Endothelial cell of umbilical vein (primary cell): ENCODE measurements at regions not wholly inside any gene's neighbourhood (a gene's known extent, or its start where the extent isn't known, plus 50 kb on each side); places are given as distances from the start of the nearest gene placed in this dataset.

Experiments used
- BruUV-seq: library from RNA; stranded (reverse); fragments of 400-500 nt; replicated peaks from 2 replicates; lab custom pipeline; 2021; lab: Mats Ljungman, UMichigan
- CTCF ChIA-PET: fragments of 300-600, 350-600 bp; sonication (Branson Sonifier 250); formaldehyde crosslinking; loops from one replicate; lab custom pipeline; 2021; ENCODE audit warnings: antibody characterized with exemption, inconsistent platforms; lab: Charles Lee
- POLR2A ChIA-PET: fragments of 300-600, 350-600 bp; sonication (Branson Sonifier 250); formaldehyde crosslinking; loops from one replicate; lab custom pipeline; 2021; ENCODE audit warnings: antibody characterized with exemption, inconsistent platforms; lab: Charles Lee
- DNase-seq: peaks from one replicate; pipeline ENCODE4 v3.0.0-alpha.2; 2011; ENCODE audit warnings: low read depth, low spot score
- FAIRE-seq: peaks from 2 replicates; lab custom pipeline; 2011; peaks lifted over from hg19 to GRCh38; lab: Jason Lieb, UNC
- H2AFZ ChIP-seq: 2 replicates; pipeline ENCODE4 v1.6.0; 2012; ENCODE audit warnings: low read depth, low read length, control low read depth, inconsistent platforms
- H3K27ac ChIP-seq: 2 replicates; pipeline ENCODE4 v1.5.1; 2011; ENCODE audit warnings: low read depth, mild to moderate bottlenecking, control low read depth, low read length, moderate library complexity; ENCODE audit not compliant: insufficient read depth
- H3K27me3 ChIP-seq, 2 experiments: 2 replicates each; pipeline versions ENCODE4 v1.6.0 to v1.6.1; 2011; ENCODE audit warnings: low read length in 2 of 2, mixed read lengths in 1 of 2; ENCODE audit not compliant: control insufficient read depth in 2 of 2, insufficient read depth in 2 of 2
- H3K36me3 ChIP-seq, 2 experiments: 2 replicates in 1 of 2; 3 replicates in 1 of 2; pipeline ENCODE4 v1.5.1; 2011; ENCODE audit warnings: low read length in 2 of 2, mild to moderate bottlenecking in 1 of 2, moderate library complexity in 1 of 2; ENCODE audit not compliant: control insufficient read depth in 2 of 2, insufficient read depth in 2 of 2; ENCODE audit errors: extremely low read depth in 1 of 2
- H3K4me1 ChIP-seq: 3 replicates; pipeline ENCODE4 v1.5.1; 2011; ENCODE audit warnings: mild to moderate bottlenecking, low read length; ENCODE audit not compliant: control insufficient read depth, insufficient read depth; ENCODE audit errors: extremely low read depth
- H3K4me2 ChIP-seq: 2 replicates; pipeline ENCODE4 v1.6.1; 2011; ENCODE audit warnings: low read length, control low read depth, mixed read lengths; ENCODE audit not compliant: insufficient read depth
- H3K4me3 ChIP-seq, 3 experiments: fragments of 200-600 bp in 1 of 3; sonication (generic), shearing (Covaris generic) in 1 of 3; replicated peaks in 1 of 3; 2 replicates each; pipeline ENCODE4 v1.5.1; 2011 to 2016; ENCODE audit warnings: control low read depth in 3 of 3, low read length in 3 of 3, mild to moderate bottlenecking in 2 of 3, inconsistent platforms in 1 of 3, low read depth in 1 of 3, moderate library complexity in 1 of 3; ENCODE audit not compliant: insufficient read depth in 1 of 3
- H3K79me2 ChIP-seq: 2 replicates; pipeline ENCODE4 v1.6.0; 2012; ENCODE audit warnings: low read length, inconsistent platforms; ENCODE audit not compliant: control insufficient read depth, insufficient read depth
- H3K9ac ChIP-seq: replicated peaks from 2 replicates; pipeline ENCODE3; 2011; ENCODE audit warnings: low read length, control low read depth; ENCODE audit not compliant: insufficient read depth; ENCODE audit errors: extremely low read depth
- H3K9me1 ChIP-seq: replicated peaks from 3 replicates; pipeline ENCODE4 v1.6.0; 2011; ENCODE audit warnings: mild to moderate bottlenecking, low read length; ENCODE audit not compliant: control insufficient read depth, insufficient read depth; ENCODE audit errors: extremely low read depth
- H3K9me3 ChIP-seq: replicated peaks from 2 replicates; pipeline ENCODE4 v1.5.1; 2012; ENCODE audit warnings: low read length, inconsistent platforms; ENCODE audit not compliant: control insufficient read depth, insufficient read depth
- H4K20me1 ChIP-seq: replicated peaks from 2 replicates; pipeline ENCODE3; 2011; ENCODE audit warnings: mild to moderate bottlenecking, low read length; ENCODE audit not compliant: control insufficient read depth, insufficient read depth; ENCODE audit errors: extremely low read depth
- EZH2 ChIP-seq: IDR thresholded peaks from 2 replicates; pipeline ENCODE4 v1.6.1; 2012; ENCODE audit warnings: borderline replicate concordance, low read depth, mild to moderate bottlenecking, moderate library complexity, low read length, inconsistent platforms; ENCODE audit not compliant: severe bottlenecking
- FOS ChIP-seq: IDR thresholded peaks from 2 replicates; pipeline ENCODE4 v1.6.1; 2011; ENCODE audit warnings: mild to moderate bottlenecking, low read length, moderate library complexity, borderline replicate concordance; ENCODE audit not compliant: insufficient read depth
- GATA2 ChIP-seq: IDR thresholded peaks from 2 replicates; pipeline ENCODE4 v1.7.0; 2011; ENCODE audit warnings: low read depth, mild to moderate bottlenecking, moderate library complexity, mixed read lengths, low read length; ENCODE audit not compliant: insufficient read length, insufficient read depth
- JUN ChIP-seq: IDR thresholded peaks from 2 replicates; pipeline ENCODE4 v1.6.1; 2011; ENCODE audit warnings: borderline replicate concordance, low read depth; ENCODE audit not compliant: insufficient read length, insufficient read depth
- MYC ChIP-seq: IDR thresholded peaks from one replicate; pipeline ENCODE4 v1.6.1; 2011; ENCODE audit warnings: mild to moderate bottlenecking, low read depth, low read length
- POLR2A ChIP-seq: IDR thresholded peaks from 2 replicates; pipeline ENCODE4 v1.6.1; 2012; ENCODE audit warnings: low read depth, mild to moderate bottlenecking, control low read depth, low read length
- POLR2AphosphoS5 ChIP-seq: IDR thresholded peaks from 2 replicates; pipeline ENCODE4 v1.6.1; 2012; ENCODE audit warnings: low read depth, mild to moderate bottlenecking, control low read depth, low read length, moderate library complexity; ENCODE audit not compliant: insufficient read depth
- dilution Hi-C: fragments of 300-500 bp; cut with MboI; formaldehyde crosslinking; loops from one replicate; pipeline ENCODE4 v1.15.0; 2019; ENCODE audit warnings: low sequenced_read_pairs; ENCODE audit not compliant: extremely low pct_ligation_motif_present
- intact Hi-C: fragments of 100-400 bp; cut with micrococcal nuclease; formaldehyde crosslinking; loops from one replicate; pipeline ENCODE4 v1.10.0; 2022
- TF ChIP-seq, protein P1 (sequence below), 2 donors: IDR thresholded peaks; 1 replicate in 1 of 2; 2 replicates in 1 of 2; pipeline ENCODE4 v1.5.1; 2011; ENCODE audit warnings: low read length in 2 of 2, mild to moderate bottlenecking in 2 of 2, moderate library complexity in 2 of 2, control low read depth in 1 of 2, inconsistent platforms in 1 of 2, low read depth in 1 of 2; ENCODE audit not compliant: insufficient read depth in 1 of 2; ENCODE audit errors: extremely low read depth in 1 of 2
- TF ChIP-seq, protein P2 (sequence below): IDR thresholded peaks from 2 replicates; pipeline ENCODE4 v1.6.1; 2011; ENCODE audit not compliant: insufficient read depth, insufficient read length

DNA sequence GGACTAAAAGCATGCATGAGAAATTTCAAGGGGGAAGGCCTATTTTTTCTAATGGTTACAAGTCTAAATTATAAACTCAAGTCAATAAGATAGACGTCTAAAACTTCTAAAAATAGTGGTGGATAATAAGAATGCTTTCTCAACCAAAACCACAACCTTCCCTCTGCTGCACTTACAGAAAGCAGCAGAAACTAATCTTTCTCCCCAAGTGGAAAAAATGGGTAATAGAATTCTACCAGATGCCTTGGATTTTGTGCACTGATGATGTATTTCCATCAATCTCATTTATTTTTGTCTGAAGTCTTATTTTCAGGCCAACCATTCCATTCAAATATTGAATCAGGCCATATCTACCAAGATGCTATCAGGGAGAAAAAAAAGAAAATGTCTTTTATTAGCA is 344.7 kb downstream of the NEK10 start:
- H3K27ac ChIP-seq: no peak overlapping the region
- no peak overlapping the region for H3K4me3 ChIP-seq
- no peak for TF ChIP-seq GATA2
- no peak for TF ChIP-seq JUN
- TF ChIP-seq POLR2A: no peak
- TF ChIP-seq, protein P1, sequence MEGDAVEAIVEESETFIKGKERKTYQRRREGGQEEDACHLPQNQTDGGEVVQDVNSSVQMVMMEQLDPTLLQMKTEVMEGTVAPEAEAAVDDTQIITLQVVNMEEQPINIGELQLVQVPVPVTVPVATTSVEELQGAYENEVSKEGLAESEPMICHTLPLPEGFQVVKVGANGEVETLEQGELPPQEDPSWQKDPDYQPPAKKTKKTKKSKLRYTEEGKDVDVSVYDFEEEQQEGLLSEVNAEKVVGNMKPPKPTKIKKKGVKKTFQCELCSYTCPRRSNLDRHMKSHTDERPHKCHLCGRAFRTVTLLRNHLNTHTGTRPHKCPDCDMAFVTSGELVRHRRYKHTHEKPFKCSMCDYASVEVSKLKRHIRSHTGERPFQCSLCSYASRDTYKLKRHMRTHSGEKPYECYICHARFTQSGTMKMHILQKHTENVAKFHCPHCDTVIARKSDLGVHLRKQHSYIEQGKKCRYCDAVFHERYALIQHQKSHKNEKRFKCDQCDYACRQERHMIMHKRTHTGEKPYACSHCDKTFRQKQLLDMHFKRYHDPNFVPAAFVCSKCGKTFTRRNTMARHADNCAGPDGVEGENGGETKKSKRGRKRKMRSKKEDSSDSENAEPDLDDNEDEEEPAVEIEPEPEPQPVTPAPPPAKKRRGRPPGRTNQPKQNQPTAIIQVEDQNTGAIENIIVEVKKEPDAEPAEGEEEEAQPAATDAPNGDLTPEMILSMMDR (IDR thresholded peaks at IDR 0.05; ENCODE audit: extremely low read depth in 1 of 2, insufficient read depth in 1 of 2, low read depth in 1 of 2, low read length in 2 of 2): no peak
- TF ChIP-seq, protein P2, sequence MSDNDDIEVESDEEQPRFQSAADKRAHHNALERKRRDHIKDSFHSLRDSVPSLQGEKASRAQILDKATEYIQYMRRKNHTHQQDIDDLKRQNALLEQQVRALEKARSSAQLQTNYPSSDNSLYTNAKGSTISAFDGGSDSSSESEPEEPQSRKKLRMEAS: no peak
- no peak for TF ChIP-seq EZH2
- TF ChIP-seq POLR2AphosphoS5: no peak
- no peak for TF ChIP-seq FOS
- TF ChIP-seq MYC: no peak
- H4K20me1 ChIP-seq: no peaks in the 10 kb centered on the region
- no peak overlapping the region for H3K4me2 ChIP-seq
- POLR2A ChIA-PET: no interaction called here
- no peaks in the 10 kb centered on the region for H3K9me1 ChIP-seq
- H3K9me3 ChIP-seq: no peaks in the 10 kb centered on the region
- no peaks in the 10 kb centered on the region for H3K36me3 ChIP-seq
- no peak overlapping the region for H3K9ac ChIP-seq
- no TSS peak for BruUV-seq
- CTCF ChIA-PET: no interaction called here
- dilution Hi-C loops: no loop called here
- no peaks in the 10 kb centered on the region for H3K79me2 ChIP-seq
- H2AFZ ChIP-seq: no peak overlapping the region
- no peaks in the 10 kb centered on the region for H3K27me3 ChIP-seq
- intact Hi-C loops: no loop called here
- DNase-seq (no peak), FAIRE-seq (no peak)
- H3K4me1 ChIP-seq: no peaks in the 10 kb centered on the region
